H7 (cell line): ENCODE measurements at regions not wholly inside any gene's neighbourhood (a gene's known extent, or its start where the extent isn't known, plus 50 kb on each side); places are given as distances from the start of the nearest gene placed in this dataset.

Experiments
- DNase-seq: peaks from one replicate; pipeline ENCODE4 v3.0.0; 2012
- H3K27me3 ChIP-seq: 2 replicates; pipeline ENCODE4 v1.6.0; 2011; ENCODE audit warnings: mild to moderate bottlenecking, low read length; ENCODE audit not compliant: control insufficient read depth, insufficient read depth
- H3K36me3 ChIP-seq: replicated peaks from 2 replicates; pipeline ENCODE4 v1.5.1; 2011; ENCODE audit warnings: low read length; ENCODE audit not compliant: control insufficient read depth, insufficient read depth
- H3K4me3 ChIP-seq: 2 replicates; pipeline ENCODE4 v1.5.1; 2011; ENCODE audit warnings: low read depth, mild to moderate bottlenecking, control low read depth, low read length, moderate library complexity; ENCODE audit not compliant: insufficient read depth

DNA sequence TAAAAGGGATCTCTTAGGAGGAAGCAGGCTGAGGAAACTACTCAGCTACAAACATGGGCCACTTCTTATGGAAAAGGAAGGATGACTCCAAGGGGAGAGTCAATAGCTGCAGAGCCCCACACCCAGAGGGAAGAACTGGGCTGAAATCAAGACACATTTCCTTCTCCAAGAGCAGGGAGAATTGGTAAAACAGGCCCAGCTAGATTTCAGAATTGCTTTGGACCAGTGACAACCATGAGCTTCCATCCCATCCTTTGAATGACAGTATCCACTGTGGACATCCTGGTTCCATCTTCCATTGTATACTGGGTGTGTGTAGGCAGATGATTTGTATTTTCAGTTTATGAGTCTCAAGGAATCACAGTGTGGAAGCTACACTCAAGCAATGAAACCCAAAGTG is 267.5 kb downstream of the IRF8 start:
- H3K4me3 ChIP-seq = no peak overlapping the region
- H3K36me3 ChIP-seq = no peaks in the 10 kb centered on the region
- no peak for DNase-seq
- H3K27me3 ChIP-seq = no peaks in the 10 kb centered on the region

GRCh38 chr16:86167061-86167460 is 268.1 kb downstream of the IRF8 start:
- no peak for DNase-seq
- Histone ChIP-seq H3K4me3 (no peak overlapping the region), H3K36me3 (no peaks in the 10 kb centered on the region), H3K27me3 (no peaks in the 10 kb centered on the region)

DNA sequence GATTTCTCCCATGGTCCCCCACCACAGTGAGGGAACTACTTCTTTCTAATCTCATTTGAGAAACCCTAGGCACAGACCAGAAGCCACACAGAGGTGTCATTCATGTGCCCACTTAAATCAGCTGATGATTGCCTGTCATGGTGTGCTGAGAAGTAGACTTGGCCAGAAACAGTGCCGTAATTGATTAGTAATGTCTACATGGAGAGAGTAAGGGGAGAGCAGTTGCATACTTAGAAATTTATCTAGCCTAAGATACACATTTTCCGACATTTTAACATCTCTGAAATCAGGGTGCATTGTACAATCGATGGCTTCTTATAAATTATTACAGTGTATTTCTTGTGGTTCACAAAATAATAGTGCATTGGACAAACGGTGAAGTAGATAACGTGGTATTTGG is 271.8 kb downstream of the IRF8 start:
- Histone ChIP-seq H3K36me3 (no peaks in the 10 kb centered on the region), H3K4me3 (no peak overlapping the region), H3K27me3 (no peaks in the 10 kb centered on the region; the same call in 1 of the 2 replicates)
- no peak for DNase-seq

DNA sequence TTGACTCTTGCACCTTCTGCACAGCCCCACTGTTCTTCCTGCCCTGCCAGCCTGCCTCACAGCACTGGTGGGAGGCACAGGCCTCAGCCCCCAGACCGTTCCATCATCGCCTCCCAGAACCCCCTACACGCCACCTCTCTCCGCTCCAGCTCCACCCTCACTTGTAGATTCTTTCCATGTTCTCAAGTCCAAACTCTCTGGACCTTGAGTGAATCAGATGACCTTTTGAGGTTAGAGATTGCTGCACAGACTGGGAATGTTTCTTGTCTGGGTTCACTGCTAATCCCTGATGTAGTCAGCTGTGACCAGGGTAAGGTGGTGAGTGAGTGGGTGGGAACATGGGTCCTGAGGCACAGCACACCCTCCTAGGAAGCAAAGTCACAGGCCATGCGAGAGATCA is 272.4 kb downstream of the IRF8 start:
- Histone ChIP-seq H3K27me3 (no peaks in the 10 kb centered on the region; the same call in 1 of the 2 replicates), H3K4me3 (no peak overlapping the region), H3K36me3 (no peaks in the 10 kb centered on the region)
- DNase-seq = no peak

DNA sequence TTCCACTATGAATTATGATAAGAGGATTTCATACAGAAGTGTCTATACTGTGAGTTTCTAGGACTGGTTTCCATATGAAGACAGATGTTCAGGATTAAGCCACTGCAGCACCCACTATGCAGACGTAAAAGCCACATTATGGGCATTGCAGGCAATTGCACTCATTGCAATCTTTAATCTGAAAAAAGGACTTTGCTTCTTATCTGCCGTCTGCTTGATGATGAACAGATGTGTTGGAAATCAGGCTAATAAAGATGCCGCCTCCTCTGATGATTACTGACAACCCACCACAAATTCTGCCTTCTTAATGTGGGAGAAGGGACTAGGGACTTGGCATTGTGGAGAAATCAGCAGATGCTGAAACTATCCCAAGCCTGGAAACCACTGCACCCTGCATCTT is 276.9 kb downstream of the IRF8 start:
- Histone ChIP-seq H3K4me3 (no peak overlapping the region), H3K27me3 (no peaks in the 10 kb centered on the region; the same call in 1 of the 2 replicates), H3K36me3 (no peaks in the 10 kb centered on the region)
- no peak for DNase-seq

DNA sequence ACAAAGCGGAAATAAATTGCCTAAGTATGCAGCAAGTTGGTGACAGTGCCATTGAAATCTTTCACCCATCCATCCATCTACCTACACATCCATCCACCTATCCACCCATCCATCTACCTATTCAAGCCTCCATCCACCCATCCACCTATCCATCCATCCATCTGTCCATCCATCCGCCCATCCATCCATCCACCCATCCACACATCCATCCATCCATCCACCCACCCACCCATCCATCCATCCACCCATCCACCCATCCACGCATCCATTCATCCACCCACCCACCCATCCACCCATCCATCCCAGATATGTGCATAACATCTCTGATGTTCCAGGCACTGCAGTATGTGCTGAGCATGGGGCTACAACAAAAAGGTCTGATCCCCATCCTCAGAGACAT is 277.5 kb downstream of the IRF8 start:
- no peak for DNase-seq
- Histone ChIP-seq H3K4me3 (no peak overlapping the region), H3K27me3 (no peaks in the 10 kb centered on the region; the same call in 1 of the 2 replicates), H3K36me3 (no peaks in the 10 kb centered on the region)

- H3K36me3 ChIP-seq = no peaks in the 10 kb centered on the region
- H3K27me3 ChIP-seq = no peaks in the 10 kb centered on the region
- H3K4me3 ChIP-seq = no peak overlapping the region
- DNase-seq = no peak
Measured at GRCh38 chr16:86180244-86180643, 281.3 kb downstream of the IRF8 start.

- no peak overlapping the region for H3K4me3 ChIP-seq
- no peaks in the 10 kb centered on the region for H3K27me3 ChIP-seq
- no peaks in the 10 kb centered on the region for H3K36me3 ChIP-seq
- DNase-seq = no peak
Measured at GRCh38 chr16:86180780-86181179, 281.8 kb downstream of the IRF8 start.

DNA sequence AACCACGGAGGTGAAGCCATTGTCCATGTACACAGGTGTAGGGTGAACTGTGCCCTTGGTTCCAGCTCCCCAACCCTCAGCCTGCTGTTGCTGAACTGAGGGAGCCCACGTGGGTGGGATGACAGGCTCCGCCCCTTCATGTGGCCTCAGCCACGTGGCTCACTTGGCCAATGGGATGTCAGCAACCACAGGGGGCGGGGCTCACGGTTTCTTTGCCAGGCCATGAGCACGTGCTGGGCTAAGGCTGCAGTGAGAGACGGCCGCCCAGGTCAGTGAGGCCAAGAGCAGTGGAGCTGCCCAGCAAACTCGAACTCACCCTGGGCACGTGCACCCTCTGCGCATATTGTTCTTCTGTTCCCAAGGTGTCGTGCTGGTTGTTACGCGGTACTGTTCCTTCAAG is 282.6 kb downstream of the IRF8 start:
- no peak overlapping the region for H3K4me3 ChIP-seq

GRCh38 chr16:86184185-86184584 is 285.2 kb downstream of the IRF8 start:
- DNase-seq = no peak
- Histone ChIP-seq H3K27me3 (no peaks in the 10 kb centered on the region), H3K36me3 (no peaks in the 10 kb centered on the region), H3K4me3 (no peak overlapping the region)

More for the DNA sequence above, 282.6 kb downstream of the IRF8 start:
- H3K36me3 ChIP-seq = no peaks in the 10 kb centered on the region
- H3K27me3 ChIP-seq = no peaks in the 10 kb centered on the region
- DNase-seq = no peak

DNA sequence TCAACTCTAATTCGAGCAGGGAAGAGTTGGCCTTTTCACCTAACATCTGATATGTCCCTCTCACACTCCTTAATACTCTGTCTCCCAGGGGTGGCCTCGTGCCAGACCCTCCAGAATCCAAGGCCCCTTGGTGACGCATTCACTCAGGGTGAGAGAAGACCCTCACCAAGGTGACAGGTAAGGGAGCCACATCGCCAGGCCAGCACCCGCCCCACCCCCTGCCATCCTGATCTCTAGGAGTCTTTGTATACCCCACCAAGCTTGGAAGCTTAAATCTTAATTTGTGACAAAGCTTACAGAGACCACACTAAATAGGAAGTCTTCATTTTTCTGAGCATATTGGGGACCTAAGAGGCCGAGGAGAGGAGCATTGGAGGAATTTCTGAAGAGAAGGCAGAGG is 286.1 kb downstream of the IRF8 start:
- no peaks in the 10 kb centered on the region for H3K36me3 ChIP-seq
- no peak for DNase-seq
- no peak overlapping the region for H3K4me3 ChIP-seq
- no peaks in the 10 kb centered on the region for H3K27me3 ChIP-seq

DNA sequence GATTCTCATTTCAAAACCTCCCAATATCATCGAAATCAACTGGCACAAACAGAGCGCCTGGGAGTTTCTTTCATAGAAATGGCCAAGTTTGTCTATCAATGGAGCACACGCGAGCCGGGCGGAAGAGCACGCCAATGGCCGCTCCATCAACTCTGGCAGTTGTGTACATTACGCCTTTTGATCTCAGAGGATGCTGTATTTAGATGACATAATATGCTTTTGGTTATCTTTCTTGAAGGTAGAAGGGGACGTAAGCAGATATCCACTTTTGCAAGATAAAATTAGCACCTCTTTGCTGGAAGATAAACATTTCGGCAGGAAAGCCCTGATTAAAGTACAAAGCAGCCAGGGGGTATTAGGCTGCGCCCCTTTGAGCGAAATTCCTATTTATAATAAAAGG is 287.4 kb downstream of the IRF8 start:
- Histone ChIP-seq H3K36me3 (no peaks in the 10 kb centered on the region), H3K27me3 (no peaks in the 10 kb centered on the region), H3K4me3 (no peak overlapping the region)
- DNase-seq = no peak

DNA sequence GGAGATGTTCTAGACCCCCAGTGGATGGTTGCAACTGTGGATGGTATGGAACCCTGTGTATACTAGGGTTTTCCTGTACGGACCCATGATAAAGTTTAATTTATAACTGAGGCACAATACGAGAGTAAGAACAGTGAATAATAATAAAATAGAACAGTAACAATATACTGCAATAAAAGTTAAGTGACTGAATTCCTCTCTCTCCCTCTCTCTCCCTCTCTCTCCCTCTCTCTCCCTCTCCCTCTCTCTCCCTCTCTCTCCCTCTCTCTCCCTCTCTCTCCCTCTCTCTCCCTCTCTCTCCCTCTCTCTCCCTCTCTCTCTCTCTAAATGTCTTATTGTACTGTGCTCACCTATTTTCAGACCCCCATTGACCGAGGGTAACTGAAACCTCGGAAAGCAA is 291.0 kb downstream of the IRF8 start:
- H3K27me3 ChIP-seq = no peaks in the 10 kb centered on the region
- no peak for DNase-seq
- H3K4me3 ChIP-seq = no peak overlapping the region

DNA sequence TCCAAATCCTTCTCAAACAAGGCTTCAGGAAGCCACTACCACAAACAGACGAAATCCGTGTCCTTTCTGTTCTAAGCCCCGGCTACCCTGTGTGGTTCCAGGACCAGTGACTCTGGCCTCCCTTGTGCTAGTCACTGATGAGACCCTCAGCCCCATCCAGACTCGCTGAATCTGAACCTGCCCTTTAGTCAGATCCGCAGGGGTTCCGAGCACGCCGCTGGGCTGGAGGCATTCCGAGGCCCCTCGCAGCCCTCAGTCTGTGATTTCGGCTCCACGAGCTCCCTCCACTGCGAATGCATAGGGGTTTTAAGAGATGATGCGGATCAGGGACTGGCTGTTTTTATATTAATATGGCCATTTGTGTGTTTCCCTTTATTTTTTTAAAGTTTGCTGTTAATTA is 292.7 kb downstream of the IRF8 start:
- no peaks in the 10 kb centered on the region for H3K36me3 ChIP-seq
- peak; percentile 76 for DNase-seq
- H3K4me3 ChIP-seq = no peak overlapping the region
- no peaks in the 10 kb centered on the region for H3K27me3 ChIP-seq

More for the DNA sequence above, 291.0 kb downstream of the IRF8 start:
- H3K36me3 ChIP-seq = no peaks in the 10 kb centered on the region

GRCh38 chr16:86193528-86194193 is 294.7 kb downstream of the IRF8 start:
- no peaks in the 10 kb centered on the region for H3K27me3 ChIP-seq
- H3K4me3 ChIP-seq = no peak overlapping the region
- H3K36me3 ChIP-seq = no peaks in the 10 kb centered on the region
- DNase-seq = peak; percentile 24
